ELR (cell line): ENCODE measurements at regions not wholly inside any gene's neighbourhood (a gene's known extent, or its start where the extent isn't known, plus 50 kb on each side); places are given as distances from the start of the nearest gene placed in this dataset.
"Not testable (repeated sequence)": the region's sequence is repeated elsewhere in the genome, so short reads cannot be mapped to it uniquely, and the experiment has no call there.

ENCODE experiments used
- DNase-seq: peaks from one replicate; pipeline ENCODE4 v3.0.0-alpha.2; 2015; ENCODE audit warnings: low read depth

DNA sequence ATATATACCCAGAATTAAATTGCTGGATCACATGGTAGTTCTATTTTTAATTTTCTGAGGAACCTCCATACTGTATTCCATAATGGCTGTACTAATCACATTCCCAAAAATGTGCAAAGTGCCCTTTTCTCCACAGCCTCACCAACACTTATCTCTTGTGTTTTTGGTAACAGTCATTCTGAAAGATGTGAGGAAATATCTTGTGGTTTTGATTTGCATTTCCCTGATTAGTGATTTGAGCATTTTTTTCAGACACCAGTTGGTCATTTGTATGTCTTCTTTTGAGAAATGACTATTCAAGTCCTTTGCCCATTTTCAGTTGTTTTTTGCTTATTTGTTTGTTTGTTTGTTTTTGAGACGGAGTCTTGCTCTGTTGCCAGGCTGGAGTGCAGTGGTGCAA is 98.1 kb upstream of the SIMC1 start:
- DNase-seq: not testable (repeated sequence)

DNA sequence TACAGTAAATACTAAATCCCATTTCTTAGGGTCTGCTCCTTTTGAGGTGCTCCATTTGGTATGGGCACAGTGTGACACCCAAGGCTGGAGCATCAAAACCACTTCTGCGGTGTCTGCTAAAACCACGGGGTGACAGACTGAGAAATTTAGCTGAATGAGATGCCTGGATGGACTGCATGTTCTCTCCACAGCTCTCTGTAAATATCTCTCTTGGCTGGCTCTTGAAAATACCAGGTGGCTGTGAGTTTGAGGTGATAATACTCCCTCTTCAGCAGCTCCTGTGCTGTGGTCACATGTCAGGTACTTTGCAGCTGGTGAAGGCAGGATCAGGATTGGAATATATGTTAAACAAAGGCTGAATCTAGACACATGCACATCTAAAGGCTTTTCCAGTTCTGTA is 93.7 kb upstream of the SIMC1 start:
- no peak for DNase-seq

DNA sequence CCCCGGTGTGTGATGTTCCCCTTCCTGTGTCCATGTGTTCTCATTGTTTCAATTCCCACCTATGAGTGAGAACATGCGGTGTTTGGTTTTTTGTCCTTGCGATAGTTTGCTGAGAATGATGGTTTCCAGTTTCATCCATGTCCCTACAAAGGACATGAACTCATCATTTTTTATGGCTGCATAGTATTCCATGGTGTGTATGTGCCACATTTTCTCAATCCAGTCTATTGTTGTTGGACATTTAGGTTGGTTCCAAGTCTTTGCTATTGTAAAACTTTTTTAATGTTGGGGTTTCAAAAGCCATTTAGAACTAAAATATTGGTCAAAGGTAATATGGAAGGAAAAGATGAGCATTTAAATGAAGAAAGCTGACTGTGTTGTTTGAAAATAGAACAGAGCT is 88.3 kb upstream of the SIMC1 start:
- DNase-seq: not testable (repeated sequence)

DNA sequence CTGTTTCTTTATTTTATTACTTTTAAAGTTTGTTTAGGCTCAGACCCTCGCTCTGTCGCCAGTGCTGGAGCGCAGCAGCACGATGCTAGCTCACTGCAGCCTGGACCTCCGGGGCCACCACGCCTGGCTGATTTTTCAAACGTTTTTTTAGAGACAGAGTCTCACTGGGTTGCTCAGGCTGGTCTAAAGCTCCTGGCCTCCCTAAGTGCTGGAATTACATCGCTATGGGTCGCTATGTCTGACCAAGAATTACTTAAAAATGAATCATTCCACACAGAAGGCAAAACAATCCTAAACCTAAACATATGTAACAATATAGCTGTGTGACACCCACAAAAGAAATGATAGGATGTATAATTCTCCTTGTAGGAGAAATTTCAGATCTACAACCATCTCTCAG is 86.9 kb upstream of the SIMC1 start:
- DNase-seq: peak; percentile 37

DNA sequence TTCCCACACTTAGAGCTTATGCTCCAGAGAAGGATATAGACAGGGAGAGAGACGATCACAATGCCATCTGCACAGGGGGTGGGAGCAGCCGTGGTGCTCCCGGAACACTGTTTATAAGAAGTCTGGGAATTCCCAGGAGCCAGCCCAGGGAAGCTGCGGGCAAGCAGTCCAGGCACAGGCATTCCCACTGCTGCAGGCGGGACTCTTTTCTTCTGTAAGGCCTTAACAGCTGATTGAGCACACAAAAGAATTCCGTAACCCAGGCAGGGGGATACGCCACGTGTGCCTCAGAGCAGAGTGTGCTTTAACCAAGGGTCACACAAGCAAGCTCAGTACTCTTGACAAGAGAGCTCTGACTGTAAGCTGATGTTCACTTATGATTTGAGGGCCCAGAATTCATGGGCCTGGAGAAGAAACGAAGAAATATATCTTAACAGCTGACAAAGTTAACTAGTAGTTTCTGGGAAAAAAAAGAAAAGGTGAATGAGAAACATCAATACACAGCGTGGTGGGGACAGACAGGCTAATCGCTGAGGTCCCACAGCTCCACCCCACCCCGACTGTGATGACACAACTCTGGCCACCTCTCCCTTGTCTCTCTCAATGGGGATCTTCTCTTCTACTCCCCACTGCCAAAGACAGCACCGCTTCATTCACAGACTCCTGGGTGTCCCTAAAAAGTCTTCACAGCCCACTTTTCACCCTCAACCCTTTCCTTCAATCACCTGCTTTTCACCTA is 85.9 kb upstream of the SIMC1 start:
- DNase-seq: no peak

DNA sequence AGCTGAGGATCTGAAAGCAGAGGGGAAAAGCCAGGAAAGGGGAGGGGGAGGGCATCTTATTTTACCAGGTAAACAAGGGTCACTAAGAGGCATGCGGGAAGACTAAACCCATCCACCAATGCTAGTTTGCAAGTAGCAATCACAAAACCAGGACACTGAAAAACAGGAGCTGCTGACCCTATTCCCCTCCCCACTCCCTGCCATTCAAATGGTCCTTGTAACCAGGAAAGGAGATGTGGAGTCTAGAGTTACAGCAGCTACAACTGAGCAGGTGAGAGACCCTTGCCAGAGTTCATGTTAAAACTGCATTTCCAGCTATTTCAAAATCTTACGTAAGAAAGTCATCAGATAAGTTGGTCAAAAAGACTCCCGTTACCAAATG is 85.3 kb upstream of the SIMC1 start:
- no peak for DNase-seq

DNA sequence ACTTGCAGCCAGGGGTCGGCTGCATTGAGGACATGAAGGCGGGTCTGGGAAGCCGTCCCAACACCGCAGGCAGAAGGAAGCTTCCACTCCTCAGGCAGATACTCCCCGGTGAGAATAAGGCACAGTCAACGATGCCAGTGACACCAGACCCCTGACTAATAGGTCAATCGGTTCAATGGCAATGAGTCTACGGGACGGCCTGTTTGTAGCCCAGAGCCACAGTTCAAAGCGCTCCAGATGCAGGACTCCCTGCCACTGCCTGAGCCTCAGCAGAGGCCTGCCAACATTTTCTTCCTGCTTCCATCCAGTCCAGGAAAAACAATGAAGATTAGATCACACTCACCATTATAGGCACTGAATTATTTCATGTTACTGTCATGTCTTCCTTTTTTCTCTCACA is 84.5 kb upstream of the SIMC1 start:
- no peak for DNase-seq

DNA sequence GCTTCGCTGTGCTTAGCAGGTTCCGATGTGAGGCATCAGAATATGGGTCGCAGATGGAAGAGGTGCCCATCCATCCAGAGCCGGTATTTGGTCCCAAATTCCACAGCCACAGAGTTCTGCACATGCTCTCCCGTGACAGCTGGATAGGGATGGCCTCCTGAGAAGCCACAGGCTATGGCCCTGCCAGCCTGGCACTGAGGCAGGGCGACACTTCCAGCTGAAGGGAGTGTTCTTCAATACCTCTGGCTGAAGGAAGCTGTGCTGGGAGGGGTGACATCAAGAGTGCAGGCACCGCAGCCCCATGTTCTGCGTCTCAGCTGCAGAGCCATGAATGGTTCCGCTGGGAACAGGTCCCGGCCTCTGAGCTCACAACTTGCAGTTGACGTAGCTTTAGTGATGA is 83.4 kb upstream of the SIMC1 start:
- DNase-seq: no peak

DNA sequence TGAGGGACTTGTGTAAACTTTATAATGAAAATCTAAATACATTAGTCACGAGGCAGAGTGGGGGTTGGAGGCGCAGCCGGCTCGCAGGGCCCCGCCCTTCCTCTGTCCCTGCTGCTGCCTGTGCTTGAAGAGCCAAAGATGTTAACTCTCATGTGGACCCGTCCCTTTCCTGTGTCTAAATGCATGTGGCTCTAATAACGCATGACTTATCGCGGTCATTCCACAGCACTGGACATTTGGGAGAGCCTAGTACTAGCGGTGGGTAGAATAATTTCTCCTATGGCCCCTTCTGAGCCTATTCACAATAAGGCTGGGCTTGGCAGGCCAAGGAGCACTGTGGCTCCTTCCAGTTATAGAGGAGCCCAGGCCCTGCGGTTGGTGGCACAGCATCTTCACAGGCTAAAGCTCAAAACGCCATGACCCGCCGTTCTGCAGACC is 82.3 kb upstream of the SIMC1 start:
- no peak for DNase-seq

DNA sequence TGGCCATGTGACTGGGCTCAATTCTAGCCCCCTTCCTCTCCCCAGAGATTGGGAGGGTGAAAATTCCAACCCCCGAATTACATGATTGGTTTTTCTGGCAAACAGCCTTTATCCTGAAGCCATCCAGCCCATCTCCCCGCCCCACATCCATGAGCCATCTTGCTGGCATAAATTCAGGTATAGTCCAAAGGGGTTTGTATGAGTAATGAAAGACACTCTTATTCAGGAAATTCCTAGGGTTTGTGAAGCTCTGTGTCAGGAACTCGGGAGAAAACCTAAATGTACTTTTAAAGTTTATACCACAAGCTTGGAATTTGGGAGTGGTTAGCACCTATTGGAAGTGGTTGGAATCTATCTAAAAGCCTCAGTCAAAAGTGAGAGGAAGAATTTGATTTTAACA is 80.6 kb upstream of the SIMC1 start:
- peak; percentile 62 for DNase-seq

DNA sequence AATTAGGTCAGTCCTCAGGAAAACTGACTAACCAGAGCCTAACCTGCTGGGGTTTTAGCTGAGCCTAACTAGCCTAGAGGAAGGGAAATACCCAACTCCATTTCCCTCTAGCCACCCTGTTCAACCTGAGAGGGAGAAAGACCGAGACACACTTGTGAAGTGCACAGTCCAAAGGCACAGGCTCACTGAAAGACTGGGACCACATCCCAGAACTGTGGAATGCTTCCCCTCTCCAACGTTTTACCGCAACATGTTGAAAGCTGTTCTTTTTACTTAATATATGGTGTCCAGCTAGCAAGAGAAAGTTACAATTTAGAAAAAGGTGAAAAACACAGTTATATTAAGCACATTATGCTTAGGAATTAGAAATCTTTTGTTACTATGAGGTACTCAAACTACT is 76.8 kb upstream of the SIMC1 start:
- no peak for DNase-seq

DNA sequence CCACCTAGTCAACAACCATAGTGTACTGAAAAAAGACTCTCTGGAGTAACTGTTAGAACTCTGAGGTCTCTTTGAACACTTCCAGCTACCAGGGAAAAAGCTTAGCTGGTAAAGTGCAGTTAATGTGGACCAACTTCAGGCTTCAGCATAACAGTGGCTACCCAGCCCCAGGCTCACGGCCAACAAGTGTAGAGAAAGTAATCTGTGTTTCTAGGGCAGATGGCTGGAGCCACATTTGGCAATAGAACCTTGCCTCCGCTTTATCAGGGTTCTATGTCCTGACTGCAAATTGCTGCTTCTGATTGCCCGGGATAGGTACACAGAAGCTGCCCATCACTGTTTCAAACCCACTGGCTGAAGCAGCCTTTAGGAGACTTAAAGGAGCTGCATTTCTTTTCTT is 76.0 kb upstream of the SIMC1 start:
- DNase-seq: no peak

DNA sequence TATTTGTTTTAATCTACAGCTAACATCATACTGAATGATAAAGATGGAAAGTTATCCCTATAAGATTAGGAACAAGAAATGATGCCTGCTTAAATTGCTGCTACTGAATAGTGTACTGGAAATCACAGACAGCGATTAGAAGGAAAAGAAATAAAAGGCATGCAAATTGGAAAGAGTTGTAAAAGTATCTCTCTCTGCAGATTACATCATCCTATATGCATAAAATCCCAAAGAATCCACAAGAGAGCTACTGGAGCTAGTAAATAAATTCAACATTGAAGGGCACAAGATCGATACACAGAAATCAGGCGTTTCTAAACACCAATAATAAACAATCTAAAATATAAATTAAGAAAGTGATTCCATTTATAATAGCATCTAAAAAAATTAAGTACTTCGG is 75.3 kb upstream of the SIMC1 start:
- DNase-seq: no peak

DNA sequence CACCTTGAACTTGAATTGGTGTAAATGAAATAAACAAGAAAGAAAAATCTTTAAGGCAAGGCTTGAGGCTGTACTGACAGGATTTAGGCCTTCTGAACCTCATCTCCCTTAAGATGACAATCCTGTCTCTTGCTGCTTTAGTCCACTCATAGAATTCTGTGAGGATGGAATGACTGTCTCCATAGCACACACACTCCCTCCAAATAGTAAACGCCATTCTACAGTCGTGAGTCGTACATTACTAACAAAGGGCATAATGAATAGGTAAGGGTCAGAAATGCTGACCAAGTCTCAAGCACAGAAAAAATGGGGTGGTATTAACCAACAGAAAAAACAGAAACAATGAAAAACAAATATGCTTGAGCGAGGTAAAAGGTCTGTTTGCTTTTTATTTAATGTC is 71.8 kb upstream of the SIMC1 start:
- DNase-seq: peak; percentile 63

DNA sequence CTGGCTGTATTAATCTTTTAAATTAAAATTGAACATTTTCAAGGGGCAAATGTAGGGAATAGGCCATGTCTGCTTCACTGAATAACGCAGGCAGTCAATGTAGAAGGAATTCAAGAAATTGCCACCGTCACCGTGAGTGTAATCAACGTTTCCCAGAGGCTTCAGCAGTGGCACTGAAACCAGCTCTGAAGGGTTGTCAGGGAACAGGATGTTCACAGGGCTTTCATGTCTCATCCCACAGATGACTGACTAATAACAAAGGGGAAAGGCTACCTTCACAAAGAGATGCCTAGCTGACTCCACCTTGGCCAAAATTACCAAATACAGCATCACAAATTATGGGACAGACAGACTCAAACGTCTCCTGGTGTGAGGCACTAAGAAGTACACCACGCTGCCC is 70.4 kb upstream of the SIMC1 start:
- DNase-seq: peak; percentile 34

DNA sequence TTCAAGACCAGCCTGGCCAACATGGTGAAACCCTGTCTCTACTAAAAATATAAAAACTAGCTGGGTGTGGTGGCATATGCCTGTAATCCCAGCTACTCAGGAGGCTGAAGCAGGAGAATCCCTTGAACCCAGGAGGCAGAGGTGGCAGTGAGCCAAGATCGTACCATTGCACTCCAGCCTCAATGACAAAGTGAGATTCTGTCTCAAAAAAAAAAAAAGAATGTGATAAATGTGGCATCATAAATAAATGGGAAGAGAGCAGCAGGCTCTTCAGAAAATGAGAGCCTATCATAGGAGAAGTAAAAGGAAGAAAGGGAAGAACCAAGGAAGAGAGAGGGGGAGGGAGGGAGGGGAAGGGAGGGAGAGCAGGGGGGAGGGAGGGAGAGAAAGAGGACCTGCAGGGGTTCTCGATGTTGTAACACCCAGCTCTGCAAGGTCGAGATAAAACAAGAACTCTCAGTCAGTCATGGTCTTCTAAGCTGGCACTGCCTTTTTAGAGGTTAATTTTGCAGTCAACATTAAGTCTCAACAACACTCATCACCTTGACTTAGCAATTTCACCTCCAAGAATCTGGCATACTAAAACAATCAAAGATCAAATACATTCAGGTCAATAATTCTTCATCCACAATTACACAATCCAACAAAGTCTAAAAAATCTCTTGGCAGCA is 68.7 kb upstream of the SIMC1 start:
- DNase-seq: no peak

DNA sequence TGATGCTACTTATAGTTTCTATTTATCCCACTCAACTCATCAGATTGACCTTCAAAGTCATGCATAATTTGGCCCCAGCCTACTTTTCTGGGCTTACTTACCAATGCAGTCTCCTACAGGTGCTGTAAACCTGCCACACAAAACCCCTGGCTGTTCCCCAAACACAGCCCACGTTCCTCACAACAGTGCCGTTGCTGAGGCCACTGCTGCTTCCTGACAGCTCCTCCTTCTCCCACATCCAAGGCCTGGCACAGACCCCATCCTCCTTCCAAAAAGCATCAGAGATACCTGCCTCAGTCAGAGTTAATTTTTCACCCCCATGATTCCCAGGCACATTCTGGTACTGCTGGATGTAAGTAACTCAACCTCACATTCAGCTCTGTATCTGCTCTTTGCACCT is 68.1 kb upstream of the SIMC1 start:
- no peak for DNase-seq

DNA sequence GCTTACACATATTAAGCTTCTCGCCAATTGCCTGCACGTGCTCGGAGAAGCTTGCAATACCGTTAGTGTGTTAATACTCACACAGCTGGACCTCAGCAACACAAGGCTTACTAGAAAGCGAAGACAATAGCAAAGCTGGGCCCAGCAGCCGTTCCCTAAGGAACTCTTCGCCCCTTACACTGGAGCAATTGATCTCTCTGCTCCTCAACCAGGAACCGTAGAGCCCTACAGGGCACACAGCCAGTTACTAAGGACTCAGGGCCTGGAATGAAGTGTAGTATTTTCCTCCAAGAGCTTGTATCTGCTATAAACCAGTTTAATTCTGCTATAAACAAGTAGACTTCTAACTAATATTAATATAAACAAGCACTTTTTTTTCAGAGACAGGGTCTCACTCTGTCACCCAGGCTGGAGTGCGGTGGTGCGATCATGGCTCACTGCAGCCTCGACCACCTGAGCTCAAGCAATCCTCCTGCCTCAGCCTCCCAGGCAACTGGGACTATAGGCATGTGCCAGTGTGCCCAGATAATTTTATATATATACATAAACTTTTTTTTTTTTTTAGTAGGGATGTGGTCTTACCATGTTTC is 67.0 kb upstream of the SIMC1 start:
- DNase-seq: no peak

DNA sequence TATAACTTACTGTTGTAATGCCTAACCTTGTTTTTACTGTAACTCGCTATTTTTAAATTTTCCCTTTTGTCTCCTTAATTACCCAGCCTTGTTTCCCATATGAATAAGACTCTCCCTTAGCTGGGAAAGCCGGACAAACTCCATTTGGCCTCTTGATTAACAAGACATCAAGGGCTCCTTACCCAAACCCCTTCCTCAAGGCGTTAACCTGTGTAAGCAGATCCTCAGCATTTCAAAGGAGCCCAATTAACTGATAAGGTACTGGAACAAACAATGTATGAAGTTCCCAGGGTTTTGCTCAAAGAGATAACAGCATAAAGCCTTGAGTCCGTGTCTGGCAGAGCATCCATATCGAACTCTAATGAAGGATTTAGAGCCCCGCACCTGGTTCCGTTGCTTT is 66.0 kb upstream of the SIMC1 start:
- no peak for DNase-seq

DNA sequence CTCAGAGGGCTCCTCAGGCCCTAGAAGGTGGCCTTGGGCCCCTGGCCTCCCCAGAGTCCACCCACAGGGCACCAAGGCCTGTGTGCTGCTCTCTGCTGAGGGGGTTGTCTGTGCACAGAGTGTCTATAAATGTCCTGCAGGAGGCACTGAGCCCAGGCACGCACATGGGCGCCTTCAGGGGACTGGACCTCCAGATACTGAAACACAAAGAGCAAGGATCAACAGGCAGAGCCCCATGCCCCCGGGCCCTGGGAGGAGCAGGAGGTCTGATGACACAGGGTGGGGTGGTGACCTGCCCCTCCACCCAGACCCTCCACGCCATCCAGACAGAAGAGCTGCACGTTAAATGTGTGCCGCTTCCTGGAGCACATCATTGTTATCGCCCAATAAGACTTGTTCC is 64.6 kb upstream of the SIMC1 start:
- no peak for DNase-seq

DNA sequence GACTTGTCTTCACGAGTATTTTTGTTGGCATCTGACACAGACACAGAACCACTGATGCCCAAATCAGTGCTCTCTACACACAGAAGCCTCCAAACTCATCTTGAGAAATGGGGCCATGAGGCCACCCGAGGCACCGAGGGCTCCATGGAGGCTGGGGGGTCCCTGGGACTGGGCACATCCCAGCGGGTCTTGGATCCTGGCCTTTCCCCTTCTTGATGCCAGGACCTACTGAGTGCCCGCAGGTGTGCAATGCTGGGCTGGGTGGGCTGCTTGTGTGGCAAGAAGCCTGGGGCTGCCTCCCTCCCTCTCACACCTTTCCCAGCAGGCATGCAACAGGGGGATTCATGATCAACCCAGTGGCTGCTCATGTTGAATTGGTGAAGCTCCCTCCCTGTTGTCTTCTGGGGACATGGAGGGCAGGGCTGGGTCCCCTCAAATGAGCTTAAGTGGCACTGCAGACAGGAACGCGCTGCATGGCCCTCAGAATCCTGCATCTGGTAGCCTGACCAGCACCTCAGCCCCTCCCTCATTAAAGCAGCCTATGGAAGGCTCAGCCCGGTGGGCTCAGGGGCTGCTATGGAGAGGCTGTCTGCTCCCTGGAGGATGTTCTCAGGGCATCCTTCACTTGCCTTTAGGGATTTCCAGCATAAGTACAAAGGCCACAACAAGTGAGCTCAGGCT is 63.7 kb upstream of the SIMC1 start:
- no peak for DNase-seq

DNA sequence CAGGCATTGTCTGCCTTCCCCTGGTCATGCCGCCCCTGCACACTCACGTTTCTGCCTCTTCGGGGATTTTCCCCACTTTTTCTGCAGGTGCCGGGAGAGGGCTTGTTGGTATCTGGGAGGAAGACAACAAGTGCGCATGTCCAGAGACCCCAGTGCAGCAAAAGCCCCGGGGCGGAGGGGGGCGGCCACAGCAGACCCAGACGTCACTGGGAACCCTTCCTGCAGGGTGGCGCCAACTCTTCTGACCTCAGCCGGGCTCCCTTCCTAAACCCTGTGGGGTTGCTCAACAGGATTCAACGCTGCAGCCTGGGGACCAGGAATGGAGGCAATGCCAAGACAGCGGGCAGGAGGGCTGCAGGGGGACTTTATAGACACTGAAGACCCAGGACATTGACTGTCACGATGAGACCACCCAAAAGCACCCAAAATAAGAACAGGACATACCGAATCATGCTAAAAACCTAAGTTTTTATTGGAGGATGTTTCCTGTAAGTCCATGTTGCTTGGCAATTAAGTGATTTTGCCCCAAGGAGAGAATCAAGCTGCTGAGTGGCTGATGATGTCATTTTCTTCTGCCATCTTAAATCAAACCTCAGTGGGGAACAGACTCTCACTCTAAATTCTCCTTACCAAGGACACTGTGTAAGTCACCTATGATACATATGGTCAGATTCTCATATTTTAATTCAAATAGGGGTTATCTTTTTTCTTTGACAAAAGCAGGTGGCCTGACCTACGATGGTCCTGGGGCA is 62.9 kb upstream of the SIMC1 start:
- DNase-seq: no peak
